ENCODE measurements at regions not wholly inside any gene's neighbourhood (a gene's known extent, or its start where the extent isn't known, plus 50 kb on each side); places are given as distances from the start of the nearest gene placed in this dataset.

DNA sequence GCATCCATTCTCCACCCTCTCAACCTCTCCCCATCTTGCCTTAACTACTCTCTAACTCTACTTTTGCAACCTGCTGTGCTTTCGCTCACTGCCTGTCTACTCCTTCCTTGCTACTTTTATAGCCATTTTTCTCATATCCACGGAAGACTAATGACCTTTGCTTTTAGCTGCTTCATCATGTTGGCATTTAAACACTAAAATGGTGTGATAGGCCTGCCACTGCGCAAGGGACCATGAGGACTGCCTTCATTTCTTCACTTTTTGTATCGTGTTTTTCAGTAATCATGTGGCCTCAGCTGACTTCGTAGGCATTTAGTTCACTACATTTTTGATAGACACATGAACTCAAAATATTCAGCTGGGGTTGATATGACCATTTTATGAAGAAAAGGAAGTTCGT is 252.1 kb downstream of the BCAT1 start:
- TF ChIP-seq, protein P1, sequence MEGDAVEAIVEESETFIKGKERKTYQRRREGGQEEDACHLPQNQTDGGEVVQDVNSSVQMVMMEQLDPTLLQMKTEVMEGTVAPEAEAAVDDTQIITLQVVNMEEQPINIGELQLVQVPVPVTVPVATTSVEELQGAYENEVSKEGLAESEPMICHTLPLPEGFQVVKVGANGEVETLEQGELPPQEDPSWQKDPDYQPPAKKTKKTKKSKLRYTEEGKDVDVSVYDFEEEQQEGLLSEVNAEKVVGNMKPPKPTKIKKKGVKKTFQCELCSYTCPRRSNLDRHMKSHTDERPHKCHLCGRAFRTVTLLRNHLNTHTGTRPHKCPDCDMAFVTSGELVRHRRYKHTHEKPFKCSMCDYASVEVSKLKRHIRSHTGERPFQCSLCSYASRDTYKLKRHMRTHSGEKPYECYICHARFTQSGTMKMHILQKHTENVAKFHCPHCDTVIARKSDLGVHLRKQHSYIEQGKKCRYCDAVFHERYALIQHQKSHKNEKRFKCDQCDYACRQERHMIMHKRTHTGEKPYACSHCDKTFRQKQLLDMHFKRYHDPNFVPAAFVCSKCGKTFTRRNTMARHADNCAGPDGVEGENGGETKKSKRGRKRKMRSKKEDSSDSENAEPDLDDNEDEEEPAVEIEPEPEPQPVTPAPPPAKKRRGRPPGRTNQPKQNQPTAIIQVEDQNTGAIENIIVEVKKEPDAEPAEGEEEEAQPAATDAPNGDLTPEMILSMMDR (IDR thresholded peaks at IDR 0.05 in 8 of 11, conservative IDR thresholded peaks at IDR 0.05 in 3 of 11): no peak
- TF ChIP-seq POLR2A (IDR thresholded peaks at IDR 0.05): no peak
- TF ChIP-seq POLR2AphosphoS5 (IDR thresholded peaks at IDR 0.05): no peak

Data from spleen (tissue), 7 donors.